ENCODE measurements at regions not wholly inside any gene's neighbourhood (a gene's known extent, or its start where the extent isn't known, plus 50 kb on each side); places are given as distances from the start of the nearest gene placed in this dataset.

GRCh38 chr5:40284863-40285262 is 394.9 kb upstream of the PTGER4 start:
- TF ChIP-seq, protein P1, sequence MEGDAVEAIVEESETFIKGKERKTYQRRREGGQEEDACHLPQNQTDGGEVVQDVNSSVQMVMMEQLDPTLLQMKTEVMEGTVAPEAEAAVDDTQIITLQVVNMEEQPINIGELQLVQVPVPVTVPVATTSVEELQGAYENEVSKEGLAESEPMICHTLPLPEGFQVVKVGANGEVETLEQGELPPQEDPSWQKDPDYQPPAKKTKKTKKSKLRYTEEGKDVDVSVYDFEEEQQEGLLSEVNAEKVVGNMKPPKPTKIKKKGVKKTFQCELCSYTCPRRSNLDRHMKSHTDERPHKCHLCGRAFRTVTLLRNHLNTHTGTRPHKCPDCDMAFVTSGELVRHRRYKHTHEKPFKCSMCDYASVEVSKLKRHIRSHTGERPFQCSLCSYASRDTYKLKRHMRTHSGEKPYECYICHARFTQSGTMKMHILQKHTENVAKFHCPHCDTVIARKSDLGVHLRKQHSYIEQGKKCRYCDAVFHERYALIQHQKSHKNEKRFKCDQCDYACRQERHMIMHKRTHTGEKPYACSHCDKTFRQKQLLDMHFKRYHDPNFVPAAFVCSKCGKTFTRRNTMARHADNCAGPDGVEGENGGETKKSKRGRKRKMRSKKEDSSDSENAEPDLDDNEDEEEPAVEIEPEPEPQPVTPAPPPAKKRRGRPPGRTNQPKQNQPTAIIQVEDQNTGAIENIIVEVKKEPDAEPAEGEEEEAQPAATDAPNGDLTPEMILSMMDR (IDR thresholded peaks at IDR 0.05; ENCODE audit: insufficient read depth, low read length, missing control alignments): no peak
- CTCF ChIA-PET: no interaction called here
- no peak overlapping the region for H3K4me3 ChIP-seq (ENCODE audit: low read depth, low read length)
- POLR2A ChIA-PET: no interaction called here
- DNase-seq (ENCODE audit: low read depth, low spot score): no peak

- TF ChIP-seq, protein P1 (IDR thresholded peaks at IDR 0.05; ENCODE audit: insufficient read depth, low read length, missing control alignments): no peak
- ChIA-PET CTCF (interaction anchor here (1.0 kb wide), 1 partner anchor 10 kb away, joined by 3 read pairs; no protein-coding TSS in a partner anchor), POLR2A (no interaction called here)
- no peak for DNase-seq (ENCODE audit: low read depth, low spot score)
- H3K4me3 ChIP-seq (ENCODE audit: low read depth, low read length): no peak overlapping the region
These were observed 400.8 kb upstream of the PTGER4 start for GRCh38 chr5:40278881-40279280.

DNA sequence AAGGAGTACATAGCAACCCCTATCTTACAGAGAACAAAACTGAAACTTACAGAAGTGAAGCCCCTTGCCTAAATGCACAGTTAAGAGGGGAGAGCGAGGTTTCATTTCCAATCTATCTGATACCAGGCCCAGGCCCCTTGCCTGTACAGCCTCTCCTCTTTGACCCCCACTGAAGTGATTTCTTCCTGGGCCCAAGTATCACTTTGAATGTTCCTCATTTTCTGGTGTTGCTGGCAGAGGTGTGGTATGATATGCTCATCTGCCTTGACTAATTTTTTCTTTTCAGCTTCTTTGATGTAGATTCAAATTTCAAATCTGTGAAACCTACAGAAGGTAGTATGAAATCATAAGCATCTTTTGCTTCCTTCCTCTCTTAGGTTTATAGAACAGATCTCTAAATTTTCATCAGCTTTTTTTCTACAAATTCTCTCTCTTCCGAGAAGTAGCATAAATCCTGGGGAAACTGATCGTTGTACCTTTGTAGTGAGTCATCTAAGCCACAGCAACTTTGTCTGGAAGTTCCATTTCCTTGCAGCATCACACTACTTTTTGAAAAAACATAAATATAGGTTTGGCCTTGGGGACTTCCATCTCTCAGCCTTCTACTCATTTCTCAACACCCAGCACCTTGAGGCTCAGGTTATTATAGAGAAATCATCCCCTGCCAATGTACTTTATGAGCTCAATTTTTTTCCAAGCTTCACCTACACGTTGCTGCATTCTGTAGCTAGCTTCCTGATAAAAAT is 402.4 kb upstream of the PTGER4 start:
- no peak for DNase-seq (ENCODE audit: low read depth, low spot score)
- TF ChIP-seq, protein P1 (IDR thresholded peaks at IDR 0.05; ENCODE audit: insufficient read depth, low read length, missing control alignments): no peak
- no peak overlapping the region for H3K4me3 ChIP-seq (ENCODE audit: low read depth, low read length)
- POLR2A ChIA-PET: no interaction called here
- CTCF ChIA-PET: no interaction called here

DNA sequence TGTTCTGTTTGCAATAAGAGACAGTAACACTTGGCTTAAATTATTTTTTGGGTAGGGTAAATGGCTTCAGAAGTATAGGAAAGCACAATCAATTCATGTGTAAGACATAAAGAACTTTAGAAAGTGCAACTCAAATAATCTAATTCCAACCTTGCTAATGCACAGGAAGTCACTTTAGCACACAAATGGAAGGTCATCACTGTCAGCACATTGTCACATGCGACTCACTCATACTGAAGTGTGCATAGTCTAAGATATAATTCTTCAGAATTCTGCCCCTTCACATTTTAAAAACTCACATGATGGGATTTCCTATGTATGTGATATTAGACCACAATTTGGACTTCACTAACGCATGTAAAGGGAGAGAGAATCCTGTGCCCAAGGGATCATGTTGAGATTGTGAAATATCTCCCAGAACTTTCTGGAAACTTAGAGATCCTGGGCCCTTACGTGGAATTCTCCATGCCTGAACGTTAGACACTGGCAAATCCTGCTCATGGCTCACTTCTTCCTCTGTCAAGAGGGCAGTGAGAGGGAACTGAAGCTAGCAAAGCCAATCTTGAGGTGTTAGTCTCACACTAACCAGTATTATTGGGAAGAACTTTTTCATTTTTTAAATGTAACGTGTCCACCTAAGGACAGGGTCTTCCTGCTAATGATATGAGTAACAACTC is 403.2 kb upstream of the PTGER4 start:
- POLR2A ChIA-PET: no interaction called here

DNA sequence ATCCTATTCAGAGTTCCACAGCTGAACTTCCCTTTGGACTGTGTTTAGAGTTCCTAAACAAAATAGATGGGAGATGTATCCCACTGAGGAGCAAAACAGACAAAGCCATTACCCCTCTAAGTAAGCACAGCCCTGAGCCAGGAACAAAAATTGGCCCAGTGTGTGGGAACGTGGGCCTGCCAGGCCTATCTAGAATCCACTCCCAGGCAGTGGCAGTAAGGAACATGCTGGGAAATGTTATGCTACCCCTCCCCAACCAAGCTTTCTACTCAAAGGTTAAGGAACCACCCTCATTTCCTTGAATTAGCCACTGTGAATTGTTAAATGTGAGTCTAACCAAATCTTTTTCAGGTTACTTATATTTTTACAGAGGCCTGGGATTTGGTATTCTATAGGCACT is 405.1 kb upstream of the PTGER4 start:
- no peak for DNase-seq (ENCODE audit: low read depth, low spot score)
- TF ChIP-seq, protein P1 (IDR thresholded peaks at IDR 0.05; ENCODE audit: insufficient read depth, low read length, missing control alignments): no peak
- POLR2A ChIA-PET: no interaction called here
- H3K4me3 ChIP-seq (ENCODE audit: low read depth, low read length): no peak overlapping the region
- CTCF ChIA-PET: interaction anchor here (0.6 kb wide), 1 partner anchor 61 kb away, joined by 3 read pairs; no protein-coding TSS in a partner anchor

More for the DNA sequence above, 403.2 kb upstream of the PTGER4 start:
- CTCF ChIA-PET: no interaction called here
- TF ChIP-seq, protein P1 (IDR thresholded peaks at IDR 0.05; ENCODE audit: insufficient read depth, low read length, missing control alignments): no peak
- no peak overlapping the region for H3K4me3 ChIP-seq (ENCODE audit: low read depth, low read length)
- DNase-seq (ENCODE audit: low read depth, low spot score): no peak

DNA sequence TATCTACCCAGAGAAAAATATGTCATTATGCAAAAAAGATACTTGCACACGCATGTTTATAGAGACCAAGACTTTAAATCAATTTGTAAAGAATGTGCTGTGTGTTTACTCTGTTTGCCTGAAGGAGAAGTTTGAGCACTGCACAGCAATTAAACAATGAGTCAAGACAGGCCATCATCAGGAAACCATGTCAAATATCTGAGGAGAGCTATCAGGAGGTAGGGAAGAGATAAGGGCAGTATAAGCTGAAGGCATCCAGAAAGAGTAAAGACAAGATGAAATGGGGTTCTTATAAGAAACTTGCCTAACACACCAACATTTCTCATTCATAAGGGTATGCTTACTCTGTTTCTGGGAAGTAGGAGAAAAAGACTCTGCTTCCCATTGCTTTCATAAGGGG is 405.8 kb upstream of the PTGER4 start:
- ChIA-PET POLR2A (no interaction called here), CTCF (no interaction called here)
- H3K4me3 ChIP-seq (ENCODE audit: low read depth, low read length): no peak overlapping the region
- DNase-seq (ENCODE audit: low read depth, low spot score): no peak
- TF ChIP-seq, protein P1 (IDR thresholded peaks at IDR 0.05; ENCODE audit: insufficient read depth, low read length, missing control alignments): no peak
